HCT116 (cell line): ENCODE measurements at regions not wholly inside any gene's neighbourhood (a gene's known extent, or its start where the extent isn't known, plus 50 kb on each side); places are given as distances from the start of the nearest gene placed in this dataset.
A peak's percentile ranks its signal among the peaks of the same experiment; 100 is the strongest.

Experiments
- ATAC-seq: fragments of 200-7000 bp; cut with Tn5 transposase; 2 replicates; pipeline ENCODE4 v1.9.1; 2020; ENCODE audit warnings: mild to moderate bottlenecking, moderate library complexity
- BruUV-seq: library from RNA; stranded (reverse); fragments of 400-500 nt; replicated peaks from 2 replicates; lab custom pipeline; 2021; lab: Mats Ljungman, UMichigan
- CTCF ChIA-PET: fragments of 300-600 bp; sonication (Branson Sonifier 250); formaldehyde crosslinking; loops from one replicate; lab custom pipeline; 2021; ENCODE audit warnings: antibody characterized with exemption; lab: Charles Lee
- POLR2A ChIA-PET: fragments of 300-600, 350-600 bp; sonication (Branson Sonifier 250); formaldehyde crosslinking; loops from one replicate; lab custom pipeline; 2021; ENCODE audit warnings: antibody characterized with exemption; lab: Charles Lee
- RAD21 ChIA-PET, 2 experiments: fragments of 300-600 bp; sonication (Branson Sonifier 250); formaldehyde crosslinking; loops; one replicate each; lab custom pipeline; 2023; ENCODE audit warnings: low total read pairs in 2 of 2; ENCODE audit not compliant: uncharacterized antibody in 2 of 2, unreplicated experiment in 2 of 2, low non-redundant PET in 1 of 2; lab: Charles Lee
- DNase-seq: peaks from one replicate; pipeline ENCODE4 v3.0.0-alpha.2; 2010; ENCODE audit warnings: low read depth, low spot score
- H2AFZ ChIP-seq: fragments of 200-600 bp; shearing (Covaris generic), sonication (generic); 2 replicates; pipeline ENCODE4 v1.6.1; 2017; ENCODE audit warnings: low read depth, mixed run types, mixed read lengths, antibody characterized with exemption, low read length; ENCODE audit not compliant: poor library complexity, severe bottlenecking
- H3K27ac ChIP-seq: 2 replicates; pipeline ENCODE4 v1.5.1; 2012; ENCODE audit warnings: low read depth, low read length
- H3K27me3 ChIP-seq: fragments of 200-600 bp; sonication (generic); 2 replicates; pipeline ENCODE4 v1.6.1; 2016; ENCODE audit warnings: mixed run types, low read length, mixed read lengths; ENCODE audit not compliant: insufficient read depth
- H3K36me3 ChIP-seq, 2 experiments: fragments of 200-500 bp in 1 of 2; fragments of 200-600 bp in 1 of 2; sonication (Bioruptor generic) in 1 of 2; sonication (generic) in 1 of 2; 2 replicates each; pipeline versions ENCODE4 v1.5.1 to v1.6.1; 2014 to 2016; ENCODE audit warnings: low read length in 2 of 2, inconsistent platforms in 1 of 2, mixed read lengths in 1 of 2, mixed run types in 1 of 2; ENCODE audit not compliant: insufficient read depth in 2 of 2, control insufficient read depth in 1 of 2
- H3K4me1 ChIP-seq, 2 experiments: fragments of 200-600 bp in 1 of 2; sonication (generic) in 1 of 2; 2 replicates each; pipeline versions ENCODE4 v1.5.1 to v1.6.1; 2012 to 2017; ENCODE audit warnings: low read length in 2 of 2, inconsistent platforms in 1 of 2, mild to moderate bottlenecking in 1 of 2, mixed read lengths in 1 of 2, mixed run types in 1 of 2, moderate library complexity in 1 of 2; ENCODE audit not compliant: insufficient read depth in 2 of 2, control insufficient read depth in 1 of 2
- H3K4me2 ChIP-seq: fragments of 200-600 bp; sonication (generic); 2 replicates; pipeline ENCODE4 v1.6.1; 2017; ENCODE audit warnings: mixed run types, low read length, mixed read lengths
- H3K4me3 ChIP-seq, 2 experiments: fragments of 200-600 bp in 1 of 2; sonication (generic) in 1 of 2; replicated peaks in 1 of 2; 2 replicates each; pipeline ENCODE4 v1.5.1; 2011 to 2016; ENCODE audit warnings: low read length in 2 of 2, control low read depth in 1 of 2, low read depth in 1 of 2, mild to moderate bottlenecking in 1 of 2, mixed read lengths in 1 of 2, mixed run types in 1 of 2
- H3K79me2 ChIP-seq: fragments of 200-600 bp; sonication (generic); 2 replicates; pipeline ENCODE4 v1.6.1; 2017; ENCODE audit warnings: mild to moderate bottlenecking, mixed run types, low read length, moderate library complexity, mixed read lengths; ENCODE audit not compliant: insufficient read depth
- H3K9ac ChIP-seq: fragments of 200-600 bp; sonication (generic); 2 replicates; pipeline ENCODE4 v1.6.1; 2016; ENCODE audit warnings: low read length, mixed read lengths
- H3K9me2 ChIP-seq: fragments of 200-600 bp; sonication (generic), shearing (Covaris generic); 2 replicates; pipeline ENCODE4 v1.6.1; 2017; ENCODE audit warnings: mixed run types, mild to moderate bottlenecking, moderate library complexity; ENCODE audit not compliant: insufficient read depth
- H3K9me3 ChIP-seq, 2 experiments: fragments of 200-500 bp in 1 of 2; fragments of 200-600 bp in 1 of 2; sonication (Bioruptor generic) in 1 of 2; sonication (generic) in 1 of 2; 2 replicates each; pipeline ENCODE4 v1.6.1; 2014 to 2017; ENCODE audit warnings: low read length in 2 of 2, mixed read lengths in 2 of 2, inconsistent platforms in 1 of 2, low read depth in 1 of 2, mild to moderate bottlenecking in 1 of 2, mixed run types in 1 of 2, moderate library complexity in 1 of 2; ENCODE audit not compliant: control insufficient read depth in 1 of 2, insufficient read depth in 1 of 2
- H4K20me1 ChIP-seq: fragments of 200-600 bp; sonication (generic), shearing (Covaris generic); 2 replicates; pipeline ENCODE4 v1.6.1; 2017; ENCODE audit warnings: mixed run types, mild to moderate bottlenecking, moderate library complexity; ENCODE audit not compliant: insufficient read depth
- CBX3 ChIP-seq: IDR thresholded peaks from 2 replicates; pipeline ENCODE4 v1.6.1; 2012; ENCODE audit warnings: low read depth
- POLR2AphosphoS5 ChIP-seq: IDR thresholded peaks from 2 replicates; pipeline ENCODE4 v1.6.1; 2011; ENCODE audit warnings: mild to moderate bottlenecking, low read depth, low read length, moderate library complexity
- SIN3A ChIP-seq: IDR thresholded peaks from 2 replicates; pipeline ENCODE4 v1.6.1; 2012; ENCODE audit warnings: low read depth
- SP1 ChIP-seq: IDR thresholded peaks from 2 replicates; pipeline ENCODE4 v1.6.1; 2012; ENCODE audit warnings: low read depth
- ZFX ChIP-seq: fragments of 450-650 bp; IDR thresholded peaks from 2 replicates; pipeline ENCODE4 v1.6.1; 2017
- intact Hi-C: fragments of 100-400 bp; cut with micrococcal nuclease; formaldehyde crosslinking; loops from 2 replicates; pipeline ENCODE4 v1.10.0; 2022

DNA sequence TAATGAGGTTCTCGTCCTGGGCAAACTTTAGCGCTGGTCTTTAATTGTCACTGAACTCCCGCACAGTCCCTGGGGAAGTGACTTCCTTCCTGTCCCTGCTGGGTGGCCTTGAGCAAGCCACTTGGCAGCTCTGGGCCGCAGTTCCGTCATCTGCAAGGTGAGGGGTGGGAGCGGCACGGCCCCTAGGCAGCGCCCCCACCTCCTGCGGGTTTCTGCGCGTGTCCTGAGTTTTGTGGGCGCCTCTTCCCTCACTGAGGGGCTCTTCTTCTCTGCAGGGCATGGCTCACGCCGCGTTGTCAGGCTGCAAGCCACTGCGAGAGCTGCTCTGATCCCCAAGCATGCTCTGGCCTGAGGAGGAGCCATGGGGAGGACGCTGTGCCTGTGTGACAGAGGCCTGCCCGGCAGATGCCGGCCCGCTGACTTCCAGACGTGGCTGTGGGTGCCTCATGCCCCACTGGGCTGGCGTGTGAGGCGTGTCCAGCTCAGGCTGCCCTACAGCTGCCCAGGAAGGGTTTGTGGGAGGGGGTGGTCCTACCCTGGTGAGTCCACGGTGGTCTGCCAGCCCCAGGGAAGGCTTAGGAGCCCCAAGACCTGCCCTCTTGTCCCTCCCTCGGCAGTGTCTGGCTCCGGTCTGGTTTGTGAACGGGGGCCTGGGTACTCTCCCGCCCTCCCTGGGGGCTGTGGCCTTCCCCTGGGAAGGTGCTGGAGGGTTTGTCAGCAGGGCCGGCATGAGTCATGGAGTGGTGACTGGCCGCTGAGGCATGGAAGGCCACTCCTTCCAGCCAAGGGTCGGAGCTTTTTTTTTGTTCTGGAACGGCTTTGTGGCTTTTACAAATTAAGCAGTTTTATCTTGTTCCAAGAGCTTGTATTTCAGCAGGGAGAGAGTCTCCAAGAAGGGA lies 182.0 kb downstream of the SEC14L1 start (continued):
- peak; percentile 73 for TF ChIP-seq POLR2AphosphoS5
- TF ChIP-seq CBX3, result peak; percentile 71
- TF ChIP-seq SIN3A, result peak; percentile 97; the same call in 1 of the 2 replicates
- peak; percentile 39; the same call in 1 of the 2 replicates for TF ChIP-seq ZFX
- peak; percentile 96 for TF ChIP-seq SP1

DNA sequence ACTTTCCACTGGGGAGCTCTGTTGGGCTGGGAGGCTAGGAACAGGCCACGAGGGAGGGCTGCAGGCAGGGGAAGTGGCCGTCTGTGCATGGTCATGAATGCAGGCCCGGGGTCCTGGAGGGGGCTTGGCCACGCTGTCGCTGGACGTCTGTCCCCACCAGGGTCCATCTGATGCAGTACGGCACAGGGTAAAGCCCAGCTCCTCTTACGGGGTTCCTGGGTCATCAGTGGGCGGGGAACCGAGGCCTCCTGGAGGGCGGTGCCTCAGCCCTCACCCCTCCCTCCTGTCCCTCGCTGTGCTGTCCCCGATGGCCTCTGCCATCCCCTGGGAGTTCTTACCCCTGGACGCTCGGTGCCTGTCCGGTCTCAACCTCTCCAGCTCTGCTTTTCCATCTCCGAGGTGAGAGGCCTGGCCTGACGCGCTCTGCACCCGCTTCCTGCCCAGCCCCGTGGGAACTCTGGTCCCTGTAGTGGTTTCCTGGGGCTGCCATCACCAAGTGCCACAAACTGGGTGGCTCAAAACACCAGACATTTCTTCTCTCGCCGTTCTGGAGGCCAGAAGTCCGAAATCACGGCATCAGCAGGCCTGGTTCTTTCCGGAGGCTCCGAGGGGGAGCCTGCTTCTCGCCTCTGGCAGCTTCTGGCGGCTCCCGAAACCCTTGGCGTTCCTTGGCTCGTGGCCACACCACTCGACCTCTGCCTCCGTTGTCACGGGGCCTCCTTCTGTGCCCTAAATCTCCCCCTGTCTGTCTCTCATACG lies 182.8 kb downstream of the SEC14L1 start:
- BruUV-seq, result no TSS peak
- DNase-seq, result no peak
- intact Hi-C loops, result no loop called here

More for the DNA sequence above, 182.8 kb downstream of the SEC14L1 start:
- RAD21 ChIA-PET, result interaction anchor here (0.6 to 2.1 kb wide), 5 partner anchors 22 to 38 kb away, joined by 3 to 7 read pairs (median 5); no protein-coding TSS in a partner anchor
- no peak overlapping the region for H2AFZ ChIP-seq
- peak; percentile 41 for ATAC-seq
- H4K20me1 ChIP-seq, result peaks cover 7% of the 10 kb centered on the region; the same call in 1 of the 2 replicates
- H3K36me3 ChIP-seq, result peaks cover 0 to 5% of the 10 kb centered on the region in 2 experiments; a peak in 1 of 4 replicates
- no peak for TF ChIP-seq SIN3A
- TF ChIP-seq POLR2AphosphoS5, result no peak; the same call in 1 of the 2 replicates
- H3K9me2 ChIP-seq, result no peaks in the 10 kb centered on the region
- H3K27ac ChIP-seq, result peak overlapping the region; percentile 98
- peak overlapping the region; percentile 96 for H3K4me2 ChIP-seq
- CTCF ChIA-PET, result interaction anchor here (0.6 to 1.5 kb wide), 9 partner anchors 8 to 106 kb away, joined by 3 to 9 read pairs (median 3); no protein-coding TSS in a partner anchor
- peaks cover 98% of the 10 kb centered on the region for H3K79me2 ChIP-seq
- H3K9me3 ChIP-seq, result no peaks in the 10 kb centered on the region
- POLR2A ChIA-PET, result interaction anchor here (0.8 to 1.8 kb wide), 5 partner anchors 10 to 38 kb away, joined by 3 to 5 read pairs (median 4); no protein-coding TSS in a partner anchor
- peak overlapping the region; percentile 35 to 59 for H3K4me3 ChIP-seq
- H3K9ac ChIP-seq, result peak overlapping the region; percentile 87
- peaks cover 68 to 84% of the 10 kb centered on the region in 2 experiments for H3K4me1 ChIP-seq
- H3K27me3 ChIP-seq, result no peaks in the 10 kb centered on the region
